ENCODE measurements at regions not wholly inside any gene's neighbourhood (a gene's known extent, or its start where the extent isn't known, plus 50 kb on each side); places are given as distances from the start of the nearest gene placed in this dataset.
"Not testable (repeated sequence)": the region's sequence is repeated elsewhere in the genome, so short reads cannot be mapped to it uniquely, and the experiment has no call there.

DNA sequence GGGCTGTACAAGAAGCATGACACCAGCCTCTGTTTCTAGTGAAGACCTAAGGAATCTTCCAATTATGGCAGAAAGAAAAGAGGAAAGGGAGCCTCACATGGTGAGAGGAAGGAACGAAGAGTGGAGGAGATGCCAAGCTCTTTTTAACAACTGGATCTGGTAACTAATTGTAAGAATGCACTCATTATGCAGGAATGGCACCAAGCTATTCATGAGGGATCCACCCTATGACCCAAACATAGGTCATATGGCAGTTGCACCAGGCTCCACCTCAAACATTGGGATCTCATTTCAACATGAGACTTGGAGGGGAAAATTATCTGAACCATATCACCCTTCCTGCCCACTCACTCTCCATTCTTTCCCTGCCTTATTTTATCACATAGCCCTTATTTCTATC is 496.0 kb upstream of the SPTLC3 start:
- no peak for DNase-seq

DNA sequence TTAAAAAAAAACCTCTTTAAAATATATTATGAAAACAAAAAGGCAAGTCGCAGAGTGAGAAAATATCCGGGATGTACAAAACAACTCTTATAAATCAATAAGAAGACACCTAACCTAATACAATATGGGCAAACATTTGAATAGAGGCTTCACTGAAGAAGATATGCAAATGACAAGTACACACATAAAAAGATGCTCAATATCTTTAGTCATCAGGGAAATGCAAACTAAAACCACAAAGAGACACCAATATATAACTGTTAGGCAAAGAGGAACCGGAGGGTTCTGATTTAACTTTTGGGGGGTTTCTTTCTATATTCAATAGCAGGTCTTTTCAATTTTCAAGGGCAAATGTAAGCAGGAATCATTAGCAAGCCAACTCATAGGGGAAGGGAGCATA is 480.7 kb upstream of the SPTLC3 start:
- no peak for DNase-seq

DNA sequence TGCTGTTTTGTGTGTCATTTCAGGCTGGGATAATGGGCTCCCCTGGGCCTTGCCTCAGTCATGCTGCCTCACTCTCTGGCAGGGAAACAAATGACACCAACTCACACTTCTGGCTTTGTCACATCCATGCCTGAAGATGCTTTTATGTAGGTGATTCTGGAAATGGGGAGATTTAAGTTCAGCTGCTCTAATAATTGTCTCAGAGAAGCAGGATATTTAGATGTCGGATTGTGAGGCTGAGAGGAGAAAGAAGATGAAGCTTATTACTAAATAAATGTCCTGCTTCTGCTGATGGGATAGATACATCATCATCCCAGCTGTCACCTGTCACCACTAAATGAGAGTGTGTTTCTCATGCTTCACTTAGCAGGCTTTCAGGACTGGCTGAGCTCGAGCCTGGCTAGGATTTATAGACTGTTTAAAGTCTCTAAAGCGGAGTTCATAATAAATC is 480.2 kb upstream of the SPTLC3 start:
- DNase-seq, result no peak

DNA sequence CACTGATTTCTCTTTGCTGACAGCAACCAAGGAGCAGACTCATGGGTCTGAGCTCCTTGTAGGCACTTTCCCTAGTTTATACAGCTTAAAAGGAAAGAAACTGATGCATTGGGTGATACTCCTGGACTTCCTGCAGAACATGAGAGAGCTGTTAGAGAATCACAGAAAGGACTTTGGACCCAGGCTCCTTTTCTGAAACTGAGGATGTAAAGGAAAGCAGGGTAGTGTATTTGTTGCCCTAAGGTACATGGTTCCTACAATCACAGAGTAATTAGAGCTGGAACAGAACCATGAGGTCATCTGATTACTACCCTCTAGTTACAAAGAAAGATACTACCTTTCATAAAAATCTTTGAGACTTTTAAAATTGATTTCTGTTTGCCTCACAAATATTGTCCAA is 477.1 kb upstream of the SPTLC3 start:
- DNase-seq, result no peak

DNA sequence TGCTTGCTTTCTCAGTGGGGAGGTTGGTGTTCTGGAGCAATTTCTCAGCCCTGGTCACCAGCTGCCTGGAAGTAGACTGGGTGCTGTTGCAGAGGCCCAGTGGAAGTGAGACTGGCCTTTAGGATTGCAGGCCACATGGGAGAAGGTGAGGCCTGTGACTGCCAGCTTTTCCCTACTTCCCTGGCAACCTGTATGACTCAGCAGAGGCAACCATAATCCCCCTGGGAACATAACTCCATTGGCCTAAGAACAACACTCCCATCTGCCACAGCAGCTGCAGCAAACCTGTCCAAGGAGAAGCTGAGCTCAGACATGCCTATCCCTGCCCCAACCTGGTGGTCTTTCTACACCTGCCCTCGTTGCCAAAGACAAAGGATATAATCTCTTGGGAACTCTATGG is 473.5 kb upstream of the SPTLC3 start:
- no peak for DNase-seq

DNA sequence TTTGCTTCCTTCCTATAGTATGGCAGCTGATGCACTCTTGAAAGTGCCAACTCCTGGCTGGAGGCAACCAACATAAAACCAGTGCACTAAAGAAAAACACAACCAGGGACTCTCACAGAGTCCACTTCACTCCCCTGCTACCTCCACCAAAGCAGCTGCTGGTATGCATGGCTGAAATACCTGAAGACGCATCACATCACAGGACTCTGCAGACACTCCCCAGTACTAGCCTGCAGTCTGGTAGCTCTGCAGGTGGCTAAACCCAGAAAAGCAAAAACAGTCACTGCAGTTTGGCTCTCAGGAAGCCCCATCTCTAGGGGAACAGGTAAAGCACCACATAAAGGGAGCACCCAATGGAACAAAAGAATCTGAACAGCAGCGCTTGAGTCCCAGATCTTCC is 473.0 kb upstream of the SPTLC3 start:
- no peak for DNase-seq

DNA sequence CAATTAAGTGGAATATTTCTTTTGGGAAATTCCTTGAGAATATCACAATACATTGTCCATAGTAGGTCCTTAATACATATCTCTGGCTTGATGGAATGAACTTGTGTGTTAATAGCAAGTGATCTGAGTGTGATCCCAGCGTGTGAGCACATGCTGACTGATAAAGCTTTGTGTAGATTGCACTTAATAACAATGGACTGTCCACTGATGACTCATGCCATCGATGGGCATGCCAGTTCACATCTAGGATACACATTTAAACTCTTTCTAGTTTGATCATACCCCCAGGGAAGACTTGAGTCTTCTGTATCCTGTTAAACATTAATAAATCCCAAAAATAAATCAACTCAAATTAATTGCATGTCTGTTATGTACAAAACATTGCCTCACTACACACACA is 454.3 kb upstream of the SPTLC3 start:
- DNase-seq, result no peak

DNA sequence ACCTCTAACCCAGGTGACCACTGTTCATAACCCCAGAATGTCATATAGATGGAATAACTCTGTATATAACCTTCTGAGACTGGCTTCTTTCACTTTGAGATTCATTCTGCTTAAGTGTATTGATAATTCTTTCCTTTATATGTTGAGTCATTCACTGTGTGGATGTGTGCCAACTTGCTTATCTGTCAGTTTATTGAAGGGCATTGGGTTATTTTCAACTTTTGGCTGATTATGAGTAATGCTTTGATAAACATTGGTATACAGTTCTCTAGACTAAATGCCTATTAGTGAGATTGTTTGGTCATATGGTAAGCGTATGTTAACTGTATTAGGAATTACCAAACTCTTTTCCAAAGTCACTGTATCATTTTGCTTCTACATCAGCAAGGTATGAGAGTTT is 453.4 kb upstream of the SPTLC3 start:
- DNase-seq, result no peak

DNA sequence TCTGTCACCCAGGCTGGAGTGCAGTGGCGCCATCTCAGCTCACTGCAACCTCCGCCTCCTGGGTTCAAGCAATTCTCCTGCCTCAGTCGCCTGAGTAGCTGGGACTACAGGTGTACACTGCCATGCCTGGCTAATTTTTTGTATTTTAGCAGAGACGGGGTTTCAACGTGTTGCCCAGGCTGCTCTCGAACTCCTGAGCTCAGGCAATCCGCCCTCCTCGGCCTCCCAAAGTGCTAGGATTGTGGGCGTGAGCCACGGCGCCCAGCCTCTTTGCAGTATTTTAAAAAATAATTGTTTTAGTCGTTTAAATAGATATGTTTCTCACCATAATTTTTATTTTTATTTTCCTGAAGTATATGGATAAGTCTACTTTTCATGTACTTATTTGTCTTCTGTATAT is 452.9 kb upstream of the SPTLC3 start:
- DNase-seq, result not testable (repeated sequence)

DNA sequence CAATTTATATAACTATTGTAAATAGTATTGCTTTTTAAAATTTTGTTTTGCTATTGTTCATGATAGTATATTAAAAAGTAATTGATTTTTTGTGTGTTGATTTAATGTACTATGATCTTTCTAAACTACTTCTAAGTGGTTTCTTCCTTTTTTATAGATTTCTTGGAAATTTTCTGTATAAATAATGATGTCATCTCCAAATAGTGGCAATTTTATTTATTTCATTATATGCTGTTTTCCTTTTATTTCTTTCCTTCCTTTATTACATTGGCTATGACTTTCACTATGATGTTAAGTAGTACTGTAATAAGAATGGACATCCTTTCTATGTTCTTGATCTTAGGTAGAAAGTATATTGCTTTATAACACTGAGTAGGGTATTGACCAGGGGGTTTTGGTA is 451.5 kb upstream of the SPTLC3 start:
- DNase-seq, result no peak

DNA sequence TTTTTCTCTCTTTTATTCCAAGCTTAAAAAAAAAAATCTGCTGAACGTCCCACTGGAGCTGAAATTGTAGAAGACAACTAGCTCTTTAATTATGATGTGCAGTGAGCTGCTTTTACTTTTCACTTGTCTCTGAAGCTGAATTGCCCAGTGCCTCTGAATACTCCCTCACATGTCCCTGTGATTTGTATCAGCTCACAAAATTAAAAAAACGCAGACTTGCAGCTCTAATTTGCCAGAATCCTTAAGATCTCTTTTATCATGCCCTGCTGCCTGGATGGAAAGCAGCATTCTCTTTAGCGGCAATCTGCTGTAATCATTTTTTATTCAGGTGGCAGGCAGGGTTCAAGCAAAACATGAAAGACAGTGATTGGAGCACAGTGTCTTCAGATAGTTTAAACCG is 443.8 kb upstream of the SPTLC3 start:
- DNase-seq, result no peak

DNA sequence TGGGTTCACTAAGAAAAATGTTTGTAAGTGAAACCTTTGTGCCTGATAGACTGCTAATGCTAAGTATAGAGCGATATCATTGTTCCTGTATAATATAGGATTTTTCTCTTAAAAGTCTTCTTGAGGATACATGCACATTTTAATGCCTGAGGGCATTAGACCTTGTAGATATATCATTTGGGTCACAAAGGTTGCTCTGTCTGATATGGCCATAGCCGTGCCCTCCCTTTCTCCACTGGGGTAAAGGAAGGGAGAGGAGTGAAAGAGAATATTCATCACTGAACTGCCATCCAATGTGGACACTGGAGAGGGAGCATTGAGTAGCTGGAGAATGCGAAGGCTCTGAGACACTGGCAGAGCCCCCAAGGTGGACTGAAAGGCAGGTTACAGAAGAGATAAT is 442.2 kb upstream of the SPTLC3 start:
- DNase-seq, result no peak

DNA sequence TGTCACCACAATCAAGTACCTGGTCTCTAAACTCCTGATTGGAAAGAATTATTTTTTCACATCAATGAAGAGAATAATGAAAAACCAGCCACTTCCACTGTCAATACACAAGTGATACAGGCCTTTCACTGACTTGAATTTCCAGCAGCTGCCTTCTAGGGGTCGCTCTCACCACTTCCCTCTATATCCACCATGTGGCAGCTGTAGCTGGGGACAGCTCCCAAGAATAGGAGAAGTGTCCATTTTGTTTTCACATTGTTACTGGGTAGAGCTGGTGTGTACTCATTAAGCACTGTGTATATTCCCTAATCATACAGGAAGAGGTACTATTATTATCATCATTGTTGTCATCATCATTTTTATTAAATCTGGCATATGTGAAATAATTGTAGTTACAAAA is 438.4 kb upstream of the SPTLC3 start:
- no peak for DNase-seq

DNA sequence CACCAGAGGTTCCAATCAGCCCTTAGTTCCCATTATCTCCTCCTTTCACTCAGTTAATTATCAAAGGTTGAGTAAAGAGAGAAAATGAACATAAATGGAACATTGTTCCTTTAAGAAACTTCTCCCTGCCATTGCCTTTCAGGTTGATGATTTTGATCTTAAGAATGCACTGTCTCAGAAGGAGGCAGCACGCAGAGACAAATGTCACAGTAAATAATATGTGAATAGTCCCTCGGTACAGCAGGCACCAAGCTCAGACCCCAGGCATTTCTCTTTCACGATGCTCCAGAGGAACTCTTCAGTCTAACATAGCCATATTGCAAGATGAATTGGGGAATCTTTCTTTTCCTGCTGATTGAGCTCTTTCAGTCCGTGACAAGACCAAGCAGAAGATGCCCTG is 435.3 kb upstream of the SPTLC3 start:
- no peak for DNase-seq

DNA sequence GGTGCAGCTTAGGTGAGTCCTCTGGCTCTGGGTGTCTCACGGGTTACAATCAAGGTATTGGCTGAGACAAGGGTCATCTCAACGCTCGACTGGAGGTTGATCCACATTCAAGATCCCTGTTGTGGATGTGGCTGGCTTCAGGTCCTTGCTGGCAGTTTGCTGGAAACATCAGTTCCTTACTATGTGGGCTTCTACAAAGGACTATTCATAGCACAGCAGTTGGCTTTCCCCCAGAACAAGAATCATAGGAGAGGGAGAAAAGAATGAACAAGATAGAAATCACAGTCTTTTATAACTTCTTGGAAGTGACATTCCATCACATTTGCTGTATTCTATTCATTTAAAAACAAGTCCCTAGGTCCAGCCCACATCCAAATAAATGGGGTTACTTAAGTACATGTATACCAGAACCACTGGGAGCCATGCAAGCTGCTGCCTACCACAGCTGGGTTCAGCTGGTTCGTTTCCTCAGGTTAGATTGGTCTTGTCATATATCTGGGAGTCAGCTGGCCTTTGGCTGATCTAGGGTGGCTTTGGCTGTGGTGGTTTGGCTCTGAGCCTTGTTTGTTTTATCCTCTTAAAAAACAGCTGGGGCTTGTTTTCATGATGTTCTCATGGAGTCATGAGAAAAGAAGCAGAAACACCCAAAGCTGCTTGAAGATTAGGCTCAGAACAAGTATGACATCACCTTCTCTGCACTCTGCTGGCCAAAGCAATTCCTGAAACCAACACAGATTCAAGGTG is 433.2 kb upstream of the SPTLC3 start:
- no peak for DNase-seq

DNA sequence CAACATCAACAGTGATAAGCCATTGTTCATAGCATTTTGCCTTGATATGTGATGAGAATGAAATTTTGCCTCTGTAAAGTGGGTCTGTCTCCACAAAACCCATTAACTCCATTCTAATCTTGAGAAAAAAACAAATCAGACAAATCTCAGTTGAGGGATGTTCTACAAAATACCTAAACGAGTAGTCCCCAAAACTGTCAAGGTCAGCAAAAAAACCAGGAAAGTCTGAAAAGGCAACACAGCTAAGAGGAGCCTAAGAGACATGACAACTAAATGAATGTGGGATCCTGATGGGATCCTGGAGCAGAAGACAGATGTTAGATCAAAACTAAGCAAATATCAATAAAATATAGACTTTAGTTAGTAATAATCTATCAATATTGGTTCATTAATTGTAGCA is 431.6 kb upstream of the SPTLC3 start:
- no peak for DNase-seq

DNA sequence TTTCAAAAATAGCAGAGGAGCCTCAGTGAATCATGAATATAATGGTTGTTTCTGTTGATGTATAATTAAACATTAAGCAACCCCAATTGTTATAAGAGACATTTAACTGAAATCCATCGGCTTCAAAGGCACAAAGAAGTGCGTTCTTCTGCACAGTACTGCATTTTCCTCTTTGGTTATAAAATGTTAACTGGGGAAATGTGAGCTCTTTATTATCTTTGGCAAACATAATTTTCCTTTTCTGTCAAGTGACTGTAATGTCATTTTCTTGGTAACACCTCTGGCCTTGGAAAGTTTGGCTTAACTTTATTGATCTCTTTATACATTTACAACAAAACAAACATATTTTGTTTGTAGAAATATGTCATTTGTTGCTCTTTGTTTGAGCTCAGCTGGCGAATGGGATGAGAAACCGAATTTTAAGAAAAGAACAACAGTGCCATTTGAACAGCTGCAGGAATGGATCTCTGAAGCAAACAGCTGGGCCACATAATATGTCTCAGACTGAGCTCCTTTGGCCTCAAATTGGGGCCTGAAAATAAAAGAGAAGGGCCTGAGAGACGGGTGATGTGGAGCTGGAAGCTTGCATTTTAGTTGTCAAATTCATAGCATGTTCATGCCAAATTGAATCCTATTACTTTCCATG is 427.0 kb upstream of the SPTLC3 start:
- DNase-seq, result no peak

DNA sequence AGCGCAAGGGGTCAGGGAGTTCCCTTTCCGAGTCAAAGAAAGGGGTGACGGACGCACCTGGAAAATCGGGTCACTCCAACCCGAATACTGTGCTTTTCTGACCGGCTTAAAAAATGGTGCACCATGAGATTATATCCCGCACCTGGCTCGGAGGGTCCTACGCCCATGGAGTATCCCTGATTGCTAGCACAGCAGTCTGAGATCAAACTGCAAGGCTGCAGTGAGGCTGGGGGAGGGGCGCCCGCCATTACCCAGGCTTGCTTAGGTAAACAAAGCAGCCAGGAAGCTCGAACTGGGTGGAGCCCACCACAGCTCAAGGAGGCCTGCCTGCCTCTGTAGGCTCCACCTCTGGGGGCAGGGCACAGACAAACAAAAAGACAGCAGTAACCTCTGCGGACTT is 426.1 kb upstream of the SPTLC3 start:
- DNase-seq, result not testable (repeated sequence)

DNA sequence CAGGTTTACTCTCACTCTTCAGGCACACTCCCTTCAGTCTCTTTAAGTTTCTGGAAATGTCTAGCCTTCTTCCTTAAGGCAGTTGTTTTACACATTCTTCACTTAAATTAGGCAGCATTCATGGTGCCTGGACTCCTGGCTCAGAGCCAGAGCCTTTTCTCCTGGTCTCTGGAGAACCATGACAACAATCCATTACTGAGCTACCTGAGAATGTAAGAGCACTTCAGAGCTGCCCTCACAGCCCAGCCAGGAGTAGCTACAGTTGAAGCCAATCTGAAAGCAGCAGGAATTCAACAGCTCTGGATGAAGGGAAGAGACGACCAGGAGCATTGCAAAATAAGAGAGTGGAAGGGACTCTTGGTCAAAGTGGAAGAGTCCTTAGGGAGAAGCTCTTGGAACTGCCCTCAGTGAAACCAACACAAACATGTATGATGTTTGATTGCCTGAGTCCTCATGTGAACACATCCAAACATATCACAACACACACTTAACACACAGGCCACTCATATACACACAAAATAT is 416.8 kb upstream of the SPTLC3 start:
- DNase-seq, result no peak

DNA sequence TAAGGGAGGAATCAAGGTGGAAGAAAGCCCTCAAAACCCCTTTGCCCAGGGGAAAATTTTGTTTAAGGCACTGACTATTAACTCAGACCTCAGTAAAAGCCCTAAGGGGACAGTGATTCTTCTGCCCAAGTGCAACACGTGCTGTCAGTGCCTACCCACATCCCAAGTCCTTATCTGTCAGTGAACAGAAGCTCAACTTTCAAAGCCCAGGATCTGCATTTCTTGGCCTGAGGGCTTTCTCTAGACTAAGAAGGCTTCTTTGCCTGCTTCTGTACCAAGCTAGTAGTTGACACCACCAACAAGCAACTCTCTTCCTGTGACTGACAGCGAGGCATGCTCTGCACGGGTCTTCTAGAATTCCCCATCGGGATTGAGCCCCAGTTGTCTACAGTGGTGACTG is 416.0 kb upstream of the SPTLC3 start:
- no peak for DNase-seq

DNA sequence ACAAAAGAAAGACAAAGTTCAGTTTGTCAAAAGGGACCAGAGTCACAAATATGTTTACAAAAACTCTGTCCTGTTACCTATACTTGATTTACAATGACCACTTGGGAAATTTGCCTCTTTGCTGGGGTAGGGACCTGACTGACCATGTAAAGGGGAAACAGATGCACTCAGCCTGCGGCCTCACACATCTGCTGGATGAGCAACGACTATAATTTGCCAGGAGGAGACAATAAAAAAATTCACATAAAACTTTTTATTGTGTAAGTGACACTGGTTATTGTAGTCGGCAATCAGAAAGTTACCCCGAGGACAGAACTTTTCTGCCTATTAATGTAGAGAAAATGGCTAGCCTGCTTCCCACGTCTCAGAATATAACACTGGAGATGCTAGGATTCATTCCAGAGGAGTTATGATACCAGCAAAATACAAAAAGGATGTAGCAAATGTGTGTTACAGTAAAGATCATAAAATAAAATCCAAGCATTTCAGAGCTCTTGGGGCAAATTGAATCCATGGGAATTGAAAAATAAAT is 415.4 kb upstream of the SPTLC3 start:
- no peak for DNase-seq

DNA sequence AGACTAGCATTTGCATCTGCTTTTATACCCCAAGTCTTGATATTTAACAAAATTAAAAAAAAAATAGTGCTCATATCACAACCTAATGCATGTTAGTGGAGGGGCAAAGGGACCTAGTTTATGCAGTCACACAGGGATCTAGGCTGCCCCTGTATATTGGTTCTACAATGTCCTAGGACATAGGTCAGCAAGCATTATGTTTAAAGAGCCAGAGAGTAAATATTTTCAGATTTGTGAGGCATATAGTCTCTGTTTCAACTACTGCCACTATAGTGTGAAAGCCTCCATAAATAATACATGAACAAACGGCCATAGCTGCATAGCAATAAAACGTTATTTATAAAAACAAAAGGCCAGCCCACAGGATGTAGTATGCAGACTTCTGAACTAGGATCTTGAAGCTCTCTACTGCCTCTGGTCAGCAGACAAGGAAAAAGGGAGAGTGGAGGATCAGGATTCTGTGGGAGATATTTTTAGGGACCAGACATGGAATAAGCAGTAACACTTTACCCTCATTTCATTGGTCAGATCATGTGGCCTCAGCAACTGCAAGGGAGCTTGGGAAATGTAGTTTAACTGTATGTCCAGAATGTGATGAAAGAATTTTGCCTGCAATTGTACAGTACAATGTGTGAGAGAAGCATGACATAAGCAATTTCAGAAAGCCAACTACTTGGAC is 414.2 kb upstream of the SPTLC3 start:
- DNase-seq, result no peak

DNA sequence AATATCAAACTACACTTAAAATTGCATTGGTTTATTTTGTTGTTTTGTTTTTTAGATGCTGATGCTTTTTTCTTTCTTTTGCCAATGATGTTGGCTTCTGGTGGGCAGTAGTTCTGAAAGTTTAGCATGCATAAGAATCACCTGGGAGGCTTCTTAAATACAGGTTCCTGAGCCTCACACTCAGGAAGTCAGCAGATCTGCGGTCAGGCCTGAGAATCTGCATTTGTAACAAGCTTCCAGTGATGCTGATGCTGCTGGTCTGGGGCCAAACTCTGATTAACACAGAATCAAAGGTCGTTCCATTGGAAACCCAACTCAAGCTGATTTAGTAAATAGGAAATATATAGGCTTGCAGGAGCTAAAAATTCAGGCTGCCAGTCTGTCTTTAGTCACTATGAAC is 412.9 kb upstream of the SPTLC3 start:
- DNase-seq, result no peak

DNA sequence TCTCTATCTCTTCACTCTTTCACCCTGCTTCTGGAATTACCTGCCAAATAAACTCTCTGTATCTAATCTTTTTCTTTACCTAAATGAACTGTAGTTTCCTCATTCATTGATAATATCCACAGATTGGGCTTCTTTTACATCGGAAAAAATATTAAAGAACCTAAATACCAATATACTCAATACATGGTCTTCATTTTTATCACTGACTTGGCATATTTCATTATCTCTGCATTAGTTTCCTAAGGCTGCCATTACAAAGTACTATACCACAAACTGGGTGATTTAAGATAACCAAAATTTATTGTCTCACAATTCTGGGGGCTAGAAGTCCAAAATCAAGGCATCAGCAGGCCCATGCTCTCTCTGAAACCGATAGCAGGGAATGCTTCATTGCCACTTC is 411.9 kb upstream of the SPTLC3 start:
- DNase-seq, result no peak

Measured in HCEC 1CT (cell line).